Endometrium (tissue), 2 donors: ENCODE measurements at regions not wholly inside any gene's neighbourhood (a gene's known extent, or its start where the extent isn't known, plus 50 kb on each side); places are given as distances from the start of the nearest gene placed in this dataset.
"Not testable (repeated sequence)": the region's sequence is repeated elsewhere in the genome, so short reads cannot be mapped to it uniquely, and the experiment has no call there.

Source experiments
- FAIRE-seq: peaks from 2 replicates; lab custom pipeline; 2012; peaks lifted over from hg19 to GRCh38; lab: Jason Lieb, UNC
- donor health status: control.
- donor health status: control.

DNA sequence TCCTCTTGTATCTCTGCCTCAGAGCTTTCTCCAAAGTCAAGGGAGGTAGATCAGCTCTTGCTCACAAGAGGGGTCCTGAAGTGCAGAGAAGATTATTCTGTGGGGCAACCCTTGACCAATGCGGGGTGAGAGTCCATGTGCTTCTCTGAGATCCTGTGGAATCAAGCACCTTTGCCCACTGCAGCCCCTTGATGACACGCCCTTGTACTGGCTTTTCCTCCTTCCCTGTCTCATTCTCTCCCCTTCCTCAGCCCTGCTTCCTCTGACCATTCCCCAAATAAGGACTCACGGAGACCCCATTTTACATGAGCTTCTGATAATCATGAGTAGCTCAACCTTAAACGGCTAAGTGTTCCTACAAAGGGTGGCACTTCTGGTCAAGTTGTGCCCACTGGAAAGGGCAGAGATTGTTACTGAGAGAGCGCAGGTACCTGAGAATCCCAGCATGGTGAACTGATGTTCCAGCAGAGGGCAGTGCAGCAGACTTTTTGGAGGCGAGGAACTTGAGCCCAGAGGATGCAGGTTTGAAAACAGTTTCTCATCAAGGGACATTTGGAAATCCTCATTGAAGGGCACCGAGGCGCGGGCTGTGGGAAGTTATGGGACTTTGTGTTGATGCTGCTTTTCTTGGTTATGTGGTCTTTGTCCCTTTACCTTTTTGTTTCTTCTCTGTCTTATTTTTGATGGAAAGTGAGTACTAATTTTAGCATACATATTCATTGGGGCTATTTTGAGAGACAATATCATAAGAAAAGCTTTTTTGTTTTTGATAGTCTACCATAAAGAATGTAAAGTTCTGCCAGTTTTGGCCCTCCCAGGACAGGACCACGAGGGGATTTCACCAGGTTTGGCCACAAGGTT lies 201.3 kb downstream of the RBM46 start:
- no peak for FAIRE-seq

DNA sequence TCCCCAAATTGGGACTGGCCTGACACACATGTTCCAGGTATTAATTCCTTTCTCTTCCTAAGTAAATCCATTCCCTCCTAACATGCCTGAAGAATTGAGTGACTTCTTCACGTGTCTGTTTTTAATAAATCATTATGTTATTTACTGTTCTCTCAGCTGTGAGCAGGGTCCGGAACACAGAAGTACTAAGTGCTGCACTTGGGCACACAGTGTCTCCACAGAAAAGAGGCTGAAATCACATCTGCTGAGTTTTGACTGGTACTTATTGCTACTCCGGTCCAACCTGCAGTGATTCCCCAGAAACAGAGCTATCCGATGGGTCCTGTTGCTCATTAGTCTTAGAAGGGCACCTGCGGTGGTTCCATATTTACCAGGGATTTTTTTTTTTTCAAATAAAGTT lies 202.6 kb downstream of the RBM46 start:
- no peak for FAIRE-seq

DNA sequence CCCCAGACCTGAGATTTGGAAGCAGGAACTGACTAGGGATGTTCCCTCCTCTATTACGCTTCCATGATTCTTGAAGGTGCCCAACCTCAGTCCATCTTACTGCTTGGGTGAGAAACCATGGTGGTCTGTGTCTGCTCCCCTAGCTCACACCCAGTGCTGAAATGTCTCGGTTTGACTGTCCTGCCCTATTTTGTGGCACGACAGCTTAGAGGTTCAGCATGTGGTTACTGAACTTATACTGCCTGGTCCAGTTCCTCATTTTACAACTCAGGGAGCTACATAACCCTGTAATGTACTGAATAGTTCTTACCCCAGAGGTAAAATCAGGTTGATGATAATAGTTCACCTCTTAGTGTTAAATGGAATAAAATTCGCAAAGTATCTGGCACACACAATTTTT lies 203.1 kb downstream of the RBM46 start:
- FAIRE-seq = no peak

DNA sequence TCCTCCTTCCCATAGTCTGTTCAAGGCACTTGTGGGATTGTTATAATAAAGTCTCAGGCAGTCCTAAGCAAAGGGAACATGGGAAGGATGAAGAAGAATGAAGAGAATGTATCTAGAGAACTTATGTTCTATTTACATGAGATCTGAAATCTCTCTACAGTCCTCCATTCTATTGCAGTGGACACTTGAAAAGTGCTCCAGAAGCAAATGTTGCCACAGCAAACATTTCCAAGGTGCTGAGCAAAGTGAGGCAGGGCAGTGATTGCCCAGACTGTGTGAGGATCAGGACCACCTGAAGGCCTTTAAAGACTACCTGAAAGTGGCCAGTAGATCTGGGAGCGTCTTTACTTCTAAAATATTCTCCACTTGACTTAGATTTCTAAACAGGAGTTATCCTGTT lies 203.5 kb downstream of the RBM46 start:
- FAIRE-seq = no peak

DNA sequence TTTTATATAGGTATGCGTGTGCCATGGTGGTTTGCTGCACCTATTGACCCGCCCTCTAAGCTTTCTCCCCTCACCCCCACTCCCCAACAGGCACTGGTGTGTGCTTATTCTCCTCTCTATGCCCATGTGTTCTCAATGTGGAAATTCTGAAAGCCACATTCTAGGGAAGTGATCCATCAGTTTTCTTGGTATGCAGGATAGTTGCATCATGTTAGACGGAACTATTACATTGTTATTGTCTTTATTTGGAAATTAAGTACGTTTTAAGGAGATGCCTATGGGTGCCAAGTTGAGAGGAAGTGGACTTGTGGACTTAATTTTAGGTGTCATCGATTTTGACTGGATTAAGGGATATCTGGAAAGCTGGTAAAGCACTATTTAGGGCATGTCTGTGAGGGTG lies 204.6 kb downstream of the RBM46 start:
- FAIRE-seq = no peak

DNA sequence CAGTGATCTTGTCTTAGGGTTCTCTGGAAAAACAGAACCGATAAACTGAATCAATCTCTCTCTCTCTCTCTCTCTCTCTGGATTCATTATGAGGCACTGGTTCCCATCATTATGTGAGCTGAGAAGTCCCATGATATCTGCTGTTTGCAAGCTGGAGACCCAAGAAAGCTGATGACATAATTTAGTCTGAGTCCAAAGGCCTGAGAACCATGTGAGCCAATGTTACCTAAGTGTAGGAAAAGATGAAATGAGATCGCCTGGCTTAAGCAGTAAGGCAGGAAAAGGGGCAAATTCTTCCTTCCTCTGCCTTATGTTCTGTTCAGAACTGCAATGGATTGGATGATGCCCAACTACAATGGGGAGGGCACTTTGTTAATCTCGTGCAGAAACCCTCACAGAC lies 207.4 kb downstream of the RBM46 start:
- FAIRE-seq = no peak

DNA sequence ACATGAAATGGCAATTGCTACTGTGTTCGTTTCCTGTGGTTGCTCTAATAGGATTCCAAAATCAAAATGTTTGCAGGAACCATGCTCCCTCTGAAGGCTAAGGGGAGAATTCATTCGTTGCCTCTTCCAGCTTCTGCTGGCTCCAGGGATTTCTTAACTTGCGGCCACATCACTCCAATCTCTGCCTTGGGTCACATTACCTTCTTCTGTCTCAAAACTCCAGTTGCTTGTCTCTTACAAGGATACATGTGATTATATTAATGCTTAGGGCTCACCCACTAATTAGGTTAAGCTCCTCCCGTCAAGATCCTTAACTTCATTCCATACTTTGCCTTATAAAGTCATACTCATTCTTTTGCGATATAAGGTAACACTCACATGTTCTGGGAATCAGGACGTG lies 208.4 kb downstream of the RBM46 start:
- FAIRE-seq = no peak

DNA sequence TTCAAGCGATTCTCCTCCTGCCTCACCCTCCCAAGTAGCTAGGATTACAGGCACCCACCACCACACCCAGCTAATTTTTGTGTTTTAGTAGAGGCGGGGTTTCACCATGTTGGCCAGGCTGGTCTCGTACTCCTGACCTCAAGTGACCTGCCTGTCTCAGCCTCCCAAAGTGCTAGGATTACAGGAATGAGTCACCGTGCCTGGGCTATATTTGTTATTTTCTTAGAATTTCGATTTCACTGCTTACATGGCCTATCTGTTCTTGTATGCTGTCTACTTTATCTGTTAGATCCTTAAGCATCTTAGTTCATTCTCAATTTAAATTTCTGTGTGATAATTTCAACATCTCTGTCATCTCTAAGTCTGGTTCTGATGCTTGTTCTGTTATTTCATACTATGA lies 210.6 kb upstream of the NPY2R start:
- not testable (repeated sequence) for FAIRE-seq

DNA sequence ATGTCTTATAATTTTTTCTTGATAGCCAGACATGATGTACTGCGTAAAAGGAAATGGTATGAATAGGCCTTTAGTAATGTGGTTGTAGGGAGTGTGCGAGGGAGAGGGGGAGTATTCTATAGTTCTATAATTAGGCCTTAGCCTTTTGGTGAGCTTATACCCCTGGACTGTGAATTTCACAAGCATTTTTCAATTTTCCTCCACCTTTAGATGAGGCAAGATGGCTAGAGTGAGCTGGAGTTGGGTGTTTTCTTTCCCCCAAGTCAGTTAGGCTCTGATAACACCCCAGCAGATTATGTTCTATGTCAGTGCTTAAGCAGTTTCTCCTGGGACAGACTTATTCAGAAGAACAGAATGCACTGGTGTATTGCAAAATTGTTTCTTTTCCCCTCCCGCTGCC lies 210.2 kb upstream of the NPY2R start:
- FAIRE-seq = no peak

DNA sequence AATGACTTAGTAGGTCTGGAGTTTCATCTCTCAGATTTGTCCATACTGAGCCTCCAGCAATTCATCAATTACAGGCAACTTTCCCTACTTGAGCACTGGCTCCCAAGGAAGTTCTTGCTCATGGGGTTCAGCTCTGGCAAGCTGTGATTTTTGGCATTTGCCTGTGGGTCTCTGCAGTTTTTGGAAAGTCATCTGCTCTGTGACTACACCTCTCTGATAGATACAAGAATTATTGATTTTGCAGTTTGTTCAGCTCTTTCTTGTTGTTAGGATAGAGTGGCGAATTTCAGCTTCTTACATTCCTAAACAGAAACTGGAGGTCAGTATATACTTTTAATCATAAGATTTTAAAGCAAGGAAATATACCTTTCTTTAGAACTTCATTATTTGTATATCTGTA lies 209.7 kb upstream of the NPY2R start:
- FAIRE-seq = no peak

DNA sequence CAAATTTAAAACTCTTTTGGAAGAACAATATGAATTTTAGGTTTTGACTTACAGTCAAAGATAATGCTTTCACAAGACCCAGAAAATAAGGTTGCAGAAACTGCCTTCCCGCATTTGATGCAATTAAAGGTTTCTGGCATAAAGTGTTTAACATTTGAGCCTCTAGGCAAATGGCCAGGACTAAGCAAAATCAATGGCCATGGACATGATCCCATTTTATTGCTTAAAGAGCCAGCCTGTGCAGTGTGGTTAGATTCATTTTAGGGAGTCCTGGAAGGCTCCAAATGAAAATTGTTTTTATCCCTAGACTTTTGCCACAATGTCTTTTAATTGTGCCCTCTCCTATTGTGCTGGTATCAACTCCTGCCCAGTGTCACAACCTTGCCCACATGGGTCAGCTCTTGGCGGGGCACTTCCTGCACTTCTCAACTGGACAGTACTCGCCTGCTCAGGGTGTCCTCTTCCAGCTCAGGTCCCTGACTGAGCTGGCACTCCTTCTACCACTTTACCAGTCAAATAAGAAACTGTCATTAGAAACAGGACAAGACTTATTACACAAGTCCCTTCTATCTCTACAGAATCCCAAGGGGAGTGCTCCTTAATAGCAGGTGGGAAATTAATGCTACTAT lies 208.4 kb upstream of the NPY2R start:
- no peak for FAIRE-seq

DNA sequence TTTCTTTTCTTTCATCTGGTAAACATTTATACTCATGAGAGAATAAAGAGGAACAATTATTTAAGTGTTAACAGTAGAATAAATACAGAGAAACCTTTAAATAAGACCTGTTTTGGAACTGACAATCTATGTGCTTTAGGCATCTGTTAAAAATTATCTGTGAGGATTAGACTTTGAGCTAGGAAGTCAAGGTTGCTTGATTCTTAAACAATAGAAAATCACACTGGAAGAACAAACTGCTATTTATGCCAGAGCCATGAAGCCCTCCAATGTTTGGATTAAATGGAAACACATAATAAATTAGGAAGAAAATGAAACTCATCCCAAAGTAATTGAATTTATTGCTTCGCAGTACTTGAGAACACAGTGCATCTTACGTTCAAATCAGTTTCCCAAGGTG lies 207.2 kb upstream of the NPY2R start:
- no peak for FAIRE-seq

DNA sequence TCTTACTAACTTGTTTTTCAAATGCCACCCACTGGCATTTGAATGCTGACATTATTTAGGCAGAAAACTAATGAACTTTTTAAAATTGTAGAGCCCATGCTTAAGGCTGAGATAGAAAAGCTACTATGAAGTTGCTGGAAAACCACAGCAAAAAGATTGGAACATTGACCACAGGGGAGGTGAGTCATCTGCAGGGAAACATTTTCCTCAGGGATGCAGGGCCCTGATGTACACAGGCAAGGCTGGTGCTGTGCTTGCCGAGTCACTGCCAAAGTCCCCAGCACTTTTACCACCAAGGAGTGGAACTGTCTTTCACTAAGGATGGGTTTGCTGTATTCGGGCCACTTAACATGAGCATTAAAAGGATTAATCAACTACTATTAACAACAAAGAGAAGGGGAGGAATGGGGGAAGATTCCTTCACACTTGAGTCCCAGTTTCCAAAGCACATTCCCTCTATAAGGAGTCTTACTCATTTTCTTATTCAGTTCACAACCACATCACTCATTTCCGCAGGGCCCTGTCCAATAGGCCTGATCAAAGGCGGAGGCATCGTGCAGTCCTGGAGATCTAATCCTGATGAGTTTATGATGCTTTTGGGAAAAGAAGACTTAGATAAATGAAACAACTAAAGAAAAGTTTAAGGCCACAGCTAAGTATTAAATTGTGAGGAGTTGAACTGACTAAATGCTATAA lies 202.9 kb upstream of the NPY2R start:
- FAIRE-seq = no peak

DNA sequence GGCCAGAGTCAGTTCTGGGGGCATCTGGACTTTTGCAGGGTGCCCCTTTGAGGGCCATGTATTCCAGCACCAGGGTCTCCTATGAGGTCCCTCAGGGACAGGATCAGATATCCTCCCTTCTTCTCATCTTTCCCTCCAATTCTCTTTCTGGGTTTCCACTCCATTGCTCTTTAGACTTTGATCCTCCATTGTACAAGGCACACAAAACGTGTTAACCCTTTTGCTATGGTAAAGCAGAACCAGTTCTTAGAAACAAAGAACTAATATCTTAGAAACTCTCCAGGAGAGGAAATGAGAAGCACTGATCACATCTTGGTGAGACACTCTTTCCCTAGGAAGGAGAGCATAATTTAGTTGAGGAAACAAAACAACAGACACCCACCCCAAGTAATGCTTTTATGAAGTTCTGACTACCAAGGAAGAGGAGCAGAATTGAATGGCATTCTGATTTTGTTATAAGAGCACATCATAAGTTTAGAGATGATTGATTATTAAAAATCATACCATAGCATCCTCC lies 200.7 kb upstream of the NPY2R start:
- FAIRE-seq = no peak

DNA sequence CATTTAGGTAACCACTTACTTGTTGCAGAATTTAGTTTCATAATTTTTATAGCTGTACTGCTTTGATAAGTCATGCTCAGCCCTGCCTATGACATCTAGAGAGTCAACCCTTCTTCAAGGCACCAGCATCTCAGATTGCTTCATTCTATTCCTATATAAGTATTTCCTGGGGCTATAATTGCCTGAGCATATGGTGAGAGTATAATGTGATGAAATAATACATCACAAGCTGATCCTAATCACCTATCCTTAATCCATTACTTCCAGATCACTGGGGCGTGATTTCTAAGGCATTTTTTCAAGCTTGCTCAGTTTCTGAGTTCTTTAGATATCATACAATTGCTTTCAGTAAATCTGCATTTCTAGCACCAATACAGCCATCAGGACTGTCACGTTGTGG lies 200.0 kb upstream of the NPY2R start:
- FAIRE-seq = no peak

DNA sequence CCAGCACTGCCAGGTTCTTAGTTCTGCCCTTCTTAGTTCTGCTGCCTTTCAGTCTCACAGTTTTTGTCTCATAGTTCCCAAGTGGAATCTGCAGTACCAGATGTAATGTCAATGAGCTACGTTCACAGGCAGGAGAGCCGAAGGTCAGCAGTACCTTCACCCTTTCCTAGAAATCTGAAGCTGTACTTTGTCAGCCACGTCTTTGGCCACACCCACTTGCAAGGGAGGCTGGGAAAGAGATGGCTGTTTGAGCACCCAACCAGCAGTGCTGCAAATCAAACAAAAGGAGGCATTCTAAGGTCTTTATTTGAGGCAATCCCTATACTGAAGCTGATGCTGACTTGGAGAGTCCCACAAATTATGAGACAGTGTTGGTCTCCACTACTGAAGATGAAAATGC lies 199.1 kb upstream of the NPY2R start:
- no peak for FAIRE-seq

DNA sequence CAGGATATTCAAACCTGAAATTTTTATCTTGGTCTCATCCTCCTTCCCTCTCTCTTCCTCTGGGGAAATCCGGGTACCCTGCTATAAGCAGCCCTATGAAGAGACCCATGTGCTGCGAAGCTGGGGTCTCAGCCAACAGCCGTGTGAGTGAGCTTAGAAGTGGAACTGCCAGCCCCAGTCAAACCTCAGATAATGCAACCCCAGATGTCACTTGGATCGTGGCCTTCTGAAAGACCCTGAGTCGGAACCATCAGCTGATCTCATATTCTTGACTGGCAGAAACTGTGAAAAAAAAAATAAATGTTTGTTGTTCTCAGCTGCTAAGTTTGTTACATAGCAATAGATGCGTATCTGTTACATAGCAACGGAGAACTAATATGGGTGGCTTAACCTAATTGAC lies 198.1 kb upstream of the NPY2R start:
- no peak for FAIRE-seq

DNA sequence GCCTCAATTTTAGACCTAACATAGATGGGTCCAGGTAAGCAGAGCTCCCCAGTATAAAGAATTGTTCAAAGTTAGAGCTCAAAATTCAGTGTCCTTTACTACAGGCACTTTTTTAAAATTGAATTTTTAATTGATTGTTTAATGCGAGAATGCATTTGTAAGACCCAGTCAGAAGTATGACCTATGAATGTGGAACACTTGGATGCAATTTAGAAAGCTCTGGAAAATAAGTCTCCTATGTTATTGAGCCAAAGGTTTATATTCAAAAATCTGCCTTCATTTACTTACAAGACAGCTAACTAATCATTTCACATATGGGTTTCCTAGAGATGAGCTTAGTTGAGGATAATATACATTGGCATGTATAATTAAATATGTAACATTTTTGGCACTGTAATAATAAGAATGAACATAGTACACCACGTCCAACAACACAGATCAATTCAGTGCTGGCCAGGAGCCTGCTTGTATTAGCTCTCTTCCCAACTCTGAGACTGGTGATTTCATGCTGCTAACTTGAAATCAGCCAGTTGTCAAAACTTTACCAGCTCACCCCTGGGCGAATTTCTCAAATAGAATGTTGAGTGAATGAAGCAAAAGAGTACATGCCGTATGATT lies 197.2 kb upstream of the NPY2R start:
- FAIRE-seq = no peak

DNA sequence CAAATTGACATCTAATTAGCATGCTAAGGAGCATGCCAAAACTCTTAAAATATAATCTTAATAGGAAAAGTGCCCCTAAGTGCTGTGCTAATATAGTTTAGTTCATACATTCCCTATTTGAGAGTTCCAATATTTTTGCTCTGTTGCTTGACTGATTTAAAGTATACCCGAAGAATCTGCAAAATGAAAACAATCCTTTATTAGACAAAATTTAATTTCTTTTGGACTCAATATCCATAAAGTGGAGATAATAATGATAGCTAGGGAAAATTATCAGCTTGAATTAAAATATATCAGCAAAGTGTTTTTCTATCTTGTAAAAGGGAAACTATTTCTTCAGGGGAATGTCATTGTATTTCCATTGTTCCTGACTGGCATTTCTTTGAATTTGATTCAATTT lies 196.0 kb upstream of the NPY2R start:
- no peak for FAIRE-seq

DNA sequence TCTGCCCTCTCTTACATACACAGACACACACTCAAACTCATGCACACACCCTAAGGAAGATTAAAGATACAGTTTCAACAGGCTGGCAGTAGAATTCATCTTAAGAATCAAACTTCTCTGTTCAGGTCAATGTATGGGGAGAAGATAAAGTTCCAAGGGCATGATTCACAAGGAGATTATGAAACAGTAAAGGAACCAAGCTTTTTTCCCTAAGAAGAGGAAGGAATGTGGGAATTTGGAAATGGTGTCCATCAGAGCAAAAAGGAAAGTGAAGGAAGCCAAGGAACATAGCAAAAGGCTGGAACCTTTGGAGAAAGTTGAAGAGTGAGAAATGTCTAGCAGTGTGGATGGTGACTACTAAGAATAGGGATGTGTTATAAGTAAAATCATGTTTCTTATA lies 191.0 kb upstream of the NPY2R start:
- no peak for FAIRE-seq

DNA sequence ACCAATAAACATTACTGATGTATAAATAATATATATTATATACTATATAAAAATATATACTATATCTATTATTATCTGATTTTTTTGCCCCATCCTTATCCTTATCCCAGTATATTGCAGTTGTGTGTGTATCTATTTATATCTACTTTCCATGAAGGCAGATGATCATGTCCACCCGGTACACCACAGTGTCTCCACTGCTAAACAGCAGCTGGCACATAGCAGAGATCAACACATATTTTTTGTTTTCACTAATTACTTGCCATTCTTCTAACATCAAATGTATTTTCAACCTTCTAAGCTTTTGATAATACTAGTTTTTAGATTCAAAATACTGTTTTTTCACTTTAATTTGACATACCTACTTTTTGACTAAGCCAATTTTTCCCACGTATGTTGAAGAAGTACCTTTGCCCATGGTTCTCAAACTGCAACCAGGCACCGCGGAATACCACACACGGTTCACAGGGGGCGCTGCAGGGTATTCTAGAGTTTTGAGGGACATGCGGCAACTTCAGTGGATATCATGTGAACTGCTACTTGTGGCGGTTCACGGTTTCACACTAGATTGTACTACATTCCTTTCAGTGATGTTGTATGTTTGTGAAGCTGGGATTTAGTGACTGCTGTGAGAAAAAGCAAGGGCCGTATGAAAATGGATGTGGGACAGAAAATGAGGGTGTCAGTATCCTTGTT lies 182.5 kb upstream of the NPY2R start:
- FAIRE-seq = no peak

DNA sequence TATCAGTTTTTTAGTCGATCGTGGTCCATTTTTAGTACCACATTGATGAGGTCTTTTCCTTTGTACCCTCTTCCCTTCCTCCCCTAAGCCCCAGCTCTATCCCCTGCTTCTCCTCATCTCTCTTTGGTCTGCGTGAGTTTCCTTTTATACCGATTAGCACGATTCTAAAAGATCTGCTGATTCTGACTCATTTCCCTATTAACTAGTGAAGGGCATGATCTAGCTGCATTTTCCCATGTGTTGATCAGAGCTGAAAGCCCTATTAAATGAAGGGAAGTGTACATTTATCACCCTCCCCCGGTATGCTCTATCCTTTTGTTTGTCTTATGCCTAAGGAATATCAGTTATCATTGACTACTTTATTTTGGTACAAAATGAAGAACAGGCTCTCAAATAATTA lies 181.7 kb upstream of the NPY2R start:
- no peak for FAIRE-seq
